ENCODE measurements at regions not wholly inside any gene's neighbourhood (a gene's known extent, or its start where the extent isn't known, plus 50 kb on each side); places are given as distances from the start of the nearest gene placed in this dataset.

- TF ChIP-seq TEAD4 (IDR thresholded peaks at IDR 0.05; ENCODE audit: borderline replicate concordance, insufficient read depth), result no peak
- TF ChIP-seq, protein P1, sequence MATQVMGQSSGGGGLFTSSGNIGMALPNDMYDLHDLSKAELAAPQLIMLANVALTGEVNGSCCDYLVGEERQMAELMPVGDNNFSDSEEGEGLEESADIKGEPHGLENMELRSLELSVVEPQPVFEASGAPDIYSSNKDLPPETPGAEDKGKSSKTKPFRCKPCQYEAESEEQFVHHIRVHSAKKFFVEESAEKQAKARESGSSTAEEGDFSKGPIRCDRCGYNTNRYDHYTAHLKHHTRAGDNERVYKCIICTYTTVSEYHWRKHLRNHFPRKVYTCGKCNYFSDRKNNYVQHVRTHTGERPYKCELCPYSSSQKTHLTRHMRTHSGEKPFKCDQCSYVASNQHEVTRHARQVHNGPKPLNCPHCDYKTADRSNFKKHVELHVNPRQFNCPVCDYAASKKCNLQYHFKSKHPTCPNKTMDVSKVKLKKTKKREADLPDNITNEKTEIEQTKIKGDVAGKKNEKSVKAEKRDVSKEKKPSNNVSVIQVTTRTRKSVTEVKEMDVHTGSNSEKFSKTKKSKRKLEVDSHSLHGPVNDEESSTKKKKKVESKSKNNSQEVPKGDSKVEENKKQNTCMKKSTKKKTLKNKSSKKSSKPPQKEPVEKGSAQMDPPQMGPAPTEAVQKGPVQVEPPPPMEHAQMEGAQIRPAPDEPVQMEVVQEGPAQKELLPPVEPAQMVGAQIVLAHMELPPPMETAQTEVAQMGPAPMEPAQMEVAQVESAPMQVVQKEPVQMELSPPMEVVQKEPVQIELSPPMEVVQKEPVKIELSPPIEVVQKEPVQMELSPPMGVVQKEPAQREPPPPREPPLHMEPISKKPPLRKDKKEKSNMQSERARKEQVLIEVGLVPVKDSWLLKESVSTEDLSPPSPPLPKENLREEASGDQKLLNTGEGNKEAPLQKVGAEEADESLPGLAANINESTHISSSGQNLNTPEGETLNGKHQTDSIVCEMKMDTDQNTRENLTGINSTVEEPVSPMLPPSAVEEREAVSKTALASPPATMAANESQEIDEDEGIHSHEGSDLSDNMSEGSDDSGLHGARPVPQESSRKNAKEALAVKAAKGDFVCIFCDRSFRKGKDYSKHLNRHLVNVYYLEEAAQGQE (IDR thresholded peaks at IDR 0.05; ENCODE audit: low read depth, low read length), result no peak
- TF ChIP-seq, protein P2, sequence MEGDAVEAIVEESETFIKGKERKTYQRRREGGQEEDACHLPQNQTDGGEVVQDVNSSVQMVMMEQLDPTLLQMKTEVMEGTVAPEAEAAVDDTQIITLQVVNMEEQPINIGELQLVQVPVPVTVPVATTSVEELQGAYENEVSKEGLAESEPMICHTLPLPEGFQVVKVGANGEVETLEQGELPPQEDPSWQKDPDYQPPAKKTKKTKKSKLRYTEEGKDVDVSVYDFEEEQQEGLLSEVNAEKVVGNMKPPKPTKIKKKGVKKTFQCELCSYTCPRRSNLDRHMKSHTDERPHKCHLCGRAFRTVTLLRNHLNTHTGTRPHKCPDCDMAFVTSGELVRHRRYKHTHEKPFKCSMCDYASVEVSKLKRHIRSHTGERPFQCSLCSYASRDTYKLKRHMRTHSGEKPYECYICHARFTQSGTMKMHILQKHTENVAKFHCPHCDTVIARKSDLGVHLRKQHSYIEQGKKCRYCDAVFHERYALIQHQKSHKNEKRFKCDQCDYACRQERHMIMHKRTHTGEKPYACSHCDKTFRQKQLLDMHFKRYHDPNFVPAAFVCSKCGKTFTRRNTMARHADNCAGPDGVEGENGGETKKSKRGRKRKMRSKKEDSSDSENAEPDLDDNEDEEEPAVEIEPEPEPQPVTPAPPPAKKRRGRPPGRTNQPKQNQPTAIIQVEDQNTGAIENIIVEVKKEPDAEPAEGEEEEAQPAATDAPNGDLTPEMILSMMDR (IDR thresholded peaks at IDR 0.05), result no peak
- no peak for TF ChIP-seq CHD2 (IDR thresholded peaks at IDR 0.05; ENCODE audit: low read length, partially characterized antibody)
- TF ChIP-seq GABPA (IDR thresholded peaks at IDR 0.05; ENCODE audit: low read depth), result no peak
- no peak for TF ChIP-seq MXI1 (IDR thresholded peaks at IDR 0.05; ENCODE audit: low read depth, low read length)
- no peak for TF ChIP-seq EP300 (IDR thresholded peaks at IDR 0.05; ENCODE audit: borderline replicate concordance in 1 of 2, low read depth in 1 of 2, low read length in 1 of 2)
- no peak for TF ChIP-seq ZBTB33 (IDR thresholded peaks at IDR 0.05; ENCODE audit: borderline replicate concordance, low read depth)
- TF ChIP-seq FOXM1 (IDR thresholded peaks at IDR 0.05; ENCODE audit: low read depth), result no peak
- no peak for TF ChIP-seq FOXJ3 (CRISPR knock-in tag; IDR thresholded peaks at IDR 0.05)
These were observed 315.8 kb upstream of the KLF12 start for GRCh38 chr13:74449811-74450524.
